Endothelial cell of umbilical vein (primary cell): ENCODE measurements at regions not wholly inside any gene's neighbourhood (a gene's known extent, or its start where the extent isn't known, plus 50 kb on each side); places are given as distances from the start of the nearest gene placed in this dataset.

Experiments used
- BruUV-seq: library from RNA; stranded (reverse); fragments of 400-500 nt; replicated peaks from 2 replicates; lab custom pipeline; 2021; lab: Mats Ljungman, UMichigan
- CTCF ChIA-PET: fragments of 300-600, 350-600 bp; sonication (Branson Sonifier 250); formaldehyde crosslinking; loops from one replicate; lab custom pipeline; 2021; ENCODE audit warnings: antibody characterized with exemption, inconsistent platforms; lab: Charles Lee
- POLR2A ChIA-PET: fragments of 300-600, 350-600 bp; sonication (Branson Sonifier 250); formaldehyde crosslinking; loops from one replicate; lab custom pipeline; 2021; ENCODE audit warnings: antibody characterized with exemption, inconsistent platforms; lab: Charles Lee
- DNase-seq: peaks from one replicate; pipeline ENCODE4 v3.0.0-alpha.2; 2011; ENCODE audit warnings: low read depth, low spot score
- FAIRE-seq: peaks from 2 replicates; lab custom pipeline; 2011; peaks lifted over from hg19 to GRCh38; lab: Jason Lieb, UNC
- H2AFZ ChIP-seq: 2 replicates; pipeline ENCODE4 v1.6.0; 2012; ENCODE audit warnings: low read depth, low read length, control low read depth, inconsistent platforms
- H3K27ac ChIP-seq: 2 replicates; pipeline ENCODE4 v1.5.1; 2011; ENCODE audit warnings: low read depth, mild to moderate bottlenecking, control low read depth, low read length, moderate library complexity; ENCODE audit not compliant: insufficient read depth
- H3K27me3 ChIP-seq, 2 experiments: 2 replicates each; pipeline versions ENCODE4 v1.6.0 to v1.6.1; 2011; ENCODE audit warnings: low read length in 2 of 2, mixed read lengths in 1 of 2; ENCODE audit not compliant: control insufficient read depth in 2 of 2, insufficient read depth in 2 of 2
- H3K36me3 ChIP-seq, 2 experiments: 2 replicates in 1 of 2; 3 replicates in 1 of 2; pipeline ENCODE4 v1.5.1; 2011; ENCODE audit warnings: low read length in 2 of 2, mild to moderate bottlenecking in 1 of 2, moderate library complexity in 1 of 2; ENCODE audit not compliant: control insufficient read depth in 2 of 2, insufficient read depth in 2 of 2; ENCODE audit errors: extremely low read depth in 1 of 2
- H3K4me1 ChIP-seq: 3 replicates; pipeline ENCODE4 v1.5.1; 2011; ENCODE audit warnings: mild to moderate bottlenecking, low read length; ENCODE audit not compliant: control insufficient read depth, insufficient read depth; ENCODE audit errors: extremely low read depth
- H3K4me2 ChIP-seq: 2 replicates; pipeline ENCODE4 v1.6.1; 2011; ENCODE audit warnings: low read length, control low read depth, mixed read lengths; ENCODE audit not compliant: insufficient read depth
- H3K4me3 ChIP-seq, 3 experiments: fragments of 200-600 bp in 1 of 3; sonication (generic), shearing (Covaris generic) in 1 of 3; replicated peaks in 1 of 3; 2 replicates each; pipeline ENCODE4 v1.5.1; 2011 to 2016; ENCODE audit warnings: control low read depth in 3 of 3, low read length in 3 of 3, mild to moderate bottlenecking in 2 of 3, inconsistent platforms in 1 of 3, low read depth in 1 of 3, moderate library complexity in 1 of 3; ENCODE audit not compliant: insufficient read depth in 1 of 3
- H3K79me2 ChIP-seq: 2 replicates; pipeline ENCODE4 v1.6.0; 2012; ENCODE audit warnings: low read length, inconsistent platforms; ENCODE audit not compliant: control insufficient read depth, insufficient read depth
- H3K9ac ChIP-seq: replicated peaks from 2 replicates; pipeline ENCODE3; 2011; ENCODE audit warnings: low read length, control low read depth; ENCODE audit not compliant: insufficient read depth; ENCODE audit errors: extremely low read depth
- H3K9me1 ChIP-seq: replicated peaks from 3 replicates; pipeline ENCODE4 v1.6.0; 2011; ENCODE audit warnings: mild to moderate bottlenecking, low read length; ENCODE audit not compliant: control insufficient read depth, insufficient read depth; ENCODE audit errors: extremely low read depth
- H3K9me3 ChIP-seq: replicated peaks from 2 replicates; pipeline ENCODE4 v1.5.1; 2012; ENCODE audit warnings: low read length, inconsistent platforms; ENCODE audit not compliant: control insufficient read depth, insufficient read depth
- H4K20me1 ChIP-seq: replicated peaks from 2 replicates; pipeline ENCODE3; 2011; ENCODE audit warnings: mild to moderate bottlenecking, low read length; ENCODE audit not compliant: control insufficient read depth, insufficient read depth; ENCODE audit errors: extremely low read depth
- EZH2 ChIP-seq: IDR thresholded peaks from 2 replicates; pipeline ENCODE4 v1.6.1; 2012; ENCODE audit warnings: borderline replicate concordance, low read depth, mild to moderate bottlenecking, moderate library complexity, low read length, inconsistent platforms; ENCODE audit not compliant: severe bottlenecking
- FOS ChIP-seq: IDR thresholded peaks from 2 replicates; pipeline ENCODE4 v1.6.1; 2011; ENCODE audit warnings: mild to moderate bottlenecking, low read length, moderate library complexity, borderline replicate concordance; ENCODE audit not compliant: insufficient read depth
- GATA2 ChIP-seq: IDR thresholded peaks from 2 replicates; pipeline ENCODE4 v1.7.0; 2011; ENCODE audit warnings: low read depth, mild to moderate bottlenecking, moderate library complexity, mixed read lengths, low read length; ENCODE audit not compliant: insufficient read length, insufficient read depth
- JUN ChIP-seq: IDR thresholded peaks from 2 replicates; pipeline ENCODE4 v1.6.1; 2011; ENCODE audit warnings: borderline replicate concordance, low read depth; ENCODE audit not compliant: insufficient read length, insufficient read depth
- MYC ChIP-seq: IDR thresholded peaks from one replicate; pipeline ENCODE4 v1.6.1; 2011; ENCODE audit warnings: mild to moderate bottlenecking, low read depth, low read length
- POLR2A ChIP-seq: IDR thresholded peaks from 2 replicates; pipeline ENCODE4 v1.6.1; 2012; ENCODE audit warnings: low read depth, mild to moderate bottlenecking, control low read depth, low read length
- POLR2AphosphoS5 ChIP-seq: IDR thresholded peaks from 2 replicates; pipeline ENCODE4 v1.6.1; 2012; ENCODE audit warnings: low read depth, mild to moderate bottlenecking, control low read depth, low read length, moderate library complexity; ENCODE audit not compliant: insufficient read depth
- dilution Hi-C: fragments of 300-500 bp; cut with MboI; formaldehyde crosslinking; loops from one replicate; pipeline ENCODE4 v1.15.0; 2019; ENCODE audit warnings: low sequenced_read_pairs; ENCODE audit not compliant: extremely low pct_ligation_motif_present
- intact Hi-C: fragments of 100-400 bp; cut with micrococcal nuclease; formaldehyde crosslinking; loops from one replicate; pipeline ENCODE4 v1.10.0; 2022
- TF ChIP-seq, protein P1 (sequence below): IDR thresholded peaks from 2 replicates; pipeline ENCODE4 v1.6.1; 2011; ENCODE audit not compliant: insufficient read depth, insufficient read length
- TF ChIP-seq, protein P2 (sequence below), 2 donors: IDR thresholded peaks; 1 replicate in 1 of 2; 2 replicates in 1 of 2; pipeline ENCODE4 v1.5.1; 2011; ENCODE audit warnings: low read length in 2 of 2, mild to moderate bottlenecking in 2 of 2, moderate library complexity in 2 of 2, control low read depth in 1 of 2, inconsistent platforms in 1 of 2, low read depth in 1 of 2; ENCODE audit not compliant: insufficient read depth in 1 of 2; ENCODE audit errors: extremely low read depth in 1 of 2

DNA sequence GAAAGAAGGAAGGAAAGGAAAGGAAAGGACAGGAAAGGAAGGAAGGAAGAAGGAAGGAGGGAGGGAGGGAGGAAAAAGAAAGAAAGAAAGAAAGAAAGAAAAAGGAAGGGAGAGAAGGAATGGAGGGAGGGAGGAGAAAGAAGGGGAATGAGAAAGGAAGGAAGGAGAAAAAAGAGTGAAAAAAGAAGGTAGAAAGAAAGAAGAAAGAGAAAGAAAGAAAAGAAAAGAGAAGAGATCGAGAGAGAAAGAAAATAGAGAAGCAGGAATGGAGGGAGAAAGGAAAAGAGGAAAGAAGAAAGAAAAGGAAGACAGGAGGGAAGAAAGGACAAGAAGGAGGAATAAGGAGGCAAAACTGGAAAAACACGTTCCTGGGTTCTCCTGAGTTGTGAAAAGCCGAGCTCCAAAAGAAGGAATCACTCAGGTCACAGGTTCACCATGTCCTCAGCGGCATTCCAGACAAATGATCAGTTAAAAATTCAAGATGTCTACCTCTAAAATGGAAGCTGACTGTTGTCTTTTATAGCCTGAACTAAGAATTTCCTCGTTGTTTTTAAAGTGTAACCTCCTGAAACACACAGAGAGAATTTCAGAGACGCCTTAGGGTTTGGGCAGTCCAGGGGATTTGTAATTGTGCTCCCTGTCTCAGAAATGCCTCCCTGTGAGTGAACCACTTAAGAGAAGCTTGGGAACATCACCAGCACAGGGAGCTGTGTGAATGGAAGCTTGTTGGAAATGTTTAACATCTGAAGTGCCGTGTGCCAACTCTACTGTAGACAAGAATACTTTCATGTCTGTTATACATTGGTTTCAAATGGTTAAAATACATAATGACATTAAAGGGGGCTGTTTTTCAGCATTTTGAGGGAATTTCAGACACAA, 80.7 kb downstream of the INHBA start:
- ChIA-PET CTCF (no interaction called here), POLR2A (no interaction called here)
- no peaks in the 10 kb centered on the region for H3K9me3 ChIP-seq
- BruUV-seq, result no TSS peak
- H3K9me1 ChIP-seq, result no peaks in the 10 kb centered on the region
- H3K36me3 ChIP-seq, result no peaks in the 10 kb centered on the region
- intact Hi-C loops (no loop called here), dilution Hi-C loops (no loop called here)
- no peaks in the 10 kb centered on the region for H4K20me1 ChIP-seq
- no peak overlapping the region for H2AFZ ChIP-seq
- peak; percentile 53 for FAIRE-seq
- no peaks in the 10 kb centered on the region for H3K27me3 ChIP-seq
- peak; percentile 5 for DNase-seq
- no peak overlapping the region for H3K9ac ChIP-seq
- H3K4me3 ChIP-seq, result no peak overlapping the region
- TF ChIP-seq EZH2 (no peak), POLR2AphosphoS5 (no peak), POLR2A (no peak), GATA2 (no peak)
- TF ChIP-seq, protein P1, sequence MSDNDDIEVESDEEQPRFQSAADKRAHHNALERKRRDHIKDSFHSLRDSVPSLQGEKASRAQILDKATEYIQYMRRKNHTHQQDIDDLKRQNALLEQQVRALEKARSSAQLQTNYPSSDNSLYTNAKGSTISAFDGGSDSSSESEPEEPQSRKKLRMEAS, result no peak
- H3K27ac ChIP-seq, result no peak overlapping the region
- no peaks in the 10 kb centered on the region for H3K79me2 ChIP-seq
- H3K4me1 ChIP-seq, result no peaks in the 10 kb centered on the region
- H3K4me2 ChIP-seq, result no peak overlapping the region

DNA sequence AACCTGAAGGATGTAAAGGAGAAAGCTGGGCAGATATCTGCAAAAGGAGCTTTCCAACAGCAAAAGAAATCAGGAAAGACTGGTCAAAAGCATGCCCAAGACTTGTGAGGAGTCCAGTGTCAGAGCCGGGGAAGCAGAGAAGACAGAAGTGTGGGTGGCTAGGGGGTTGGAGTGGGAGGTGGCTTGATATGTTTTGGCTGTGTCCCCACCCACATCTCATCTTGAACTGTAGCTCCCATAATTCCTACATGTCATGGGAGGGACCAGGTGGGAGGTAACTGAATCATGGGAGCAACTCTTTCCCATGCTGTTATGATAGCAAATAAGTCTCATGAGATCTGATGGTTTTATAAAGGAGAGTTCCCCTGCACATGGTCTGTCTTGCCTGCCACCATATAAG, 84.9 kb downstream of the INHBA start:
- FAIRE-seq, result no peak
- Histone ChIP-seq H2AFZ (no peak overlapping the region), H3K4me2 (no peak overlapping the region), H3K9me3 (no peaks in the 10 kb centered on the region), H3K79me2 (no peaks in the 10 kb centered on the region), H3K9ac (no peak overlapping the region), H4K20me1 (no peaks in the 10 kb centered on the region), H3K27me3 (no peaks in the 10 kb centered on the region), H3K36me3 (no peaks in the 10 kb centered on the region), H3K4me1 (no peaks in the 10 kb centered on the region), H3K9me1 (no peaks in the 10 kb centered on the region), H3K27ac (no peak overlapping the region), H3K4me3 (no peak overlapping the region)
- no TSS peak for BruUV-seq
- intact Hi-C loops (no loop called here), dilution Hi-C loops (no loop called here)
- ChIA-PET POLR2A (no interaction called here), CTCF (interaction anchor here (1.5 to 2.3 kb wide), 2 partner anchors 13 to 246 kb away, joined by 3 to 8 read pairs; no protein-coding TSS in a partner anchor)
- no peak for TF ChIP-seq GATA2
- TF ChIP-seq POLR2AphosphoS5, result no peak
- TF ChIP-seq JUN, result no peak
- TF ChIP-seq, protein P2, sequence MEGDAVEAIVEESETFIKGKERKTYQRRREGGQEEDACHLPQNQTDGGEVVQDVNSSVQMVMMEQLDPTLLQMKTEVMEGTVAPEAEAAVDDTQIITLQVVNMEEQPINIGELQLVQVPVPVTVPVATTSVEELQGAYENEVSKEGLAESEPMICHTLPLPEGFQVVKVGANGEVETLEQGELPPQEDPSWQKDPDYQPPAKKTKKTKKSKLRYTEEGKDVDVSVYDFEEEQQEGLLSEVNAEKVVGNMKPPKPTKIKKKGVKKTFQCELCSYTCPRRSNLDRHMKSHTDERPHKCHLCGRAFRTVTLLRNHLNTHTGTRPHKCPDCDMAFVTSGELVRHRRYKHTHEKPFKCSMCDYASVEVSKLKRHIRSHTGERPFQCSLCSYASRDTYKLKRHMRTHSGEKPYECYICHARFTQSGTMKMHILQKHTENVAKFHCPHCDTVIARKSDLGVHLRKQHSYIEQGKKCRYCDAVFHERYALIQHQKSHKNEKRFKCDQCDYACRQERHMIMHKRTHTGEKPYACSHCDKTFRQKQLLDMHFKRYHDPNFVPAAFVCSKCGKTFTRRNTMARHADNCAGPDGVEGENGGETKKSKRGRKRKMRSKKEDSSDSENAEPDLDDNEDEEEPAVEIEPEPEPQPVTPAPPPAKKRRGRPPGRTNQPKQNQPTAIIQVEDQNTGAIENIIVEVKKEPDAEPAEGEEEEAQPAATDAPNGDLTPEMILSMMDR (IDR thresholded peaks at IDR 0.05; ENCODE audit: extremely low read depth in 1 of 2, insufficient read depth in 1 of 2, low read depth in 1 of 2, low read length in 2 of 2), result no peak
- TF ChIP-seq EZH2, result no peak
- TF ChIP-seq, protein P1, result no peak
- TF ChIP-seq POLR2A, result no peak
- no peak for TF ChIP-seq FOS
- TF ChIP-seq MYC, result no peak
- DNase-seq, result no peak
